ENCODE measurements at regions not wholly inside any gene's neighbourhood (a gene's known extent, or its start where the extent isn't known, plus 50 kb on each side); places are given as distances from the start of the nearest gene placed in this dataset.

DNA sequence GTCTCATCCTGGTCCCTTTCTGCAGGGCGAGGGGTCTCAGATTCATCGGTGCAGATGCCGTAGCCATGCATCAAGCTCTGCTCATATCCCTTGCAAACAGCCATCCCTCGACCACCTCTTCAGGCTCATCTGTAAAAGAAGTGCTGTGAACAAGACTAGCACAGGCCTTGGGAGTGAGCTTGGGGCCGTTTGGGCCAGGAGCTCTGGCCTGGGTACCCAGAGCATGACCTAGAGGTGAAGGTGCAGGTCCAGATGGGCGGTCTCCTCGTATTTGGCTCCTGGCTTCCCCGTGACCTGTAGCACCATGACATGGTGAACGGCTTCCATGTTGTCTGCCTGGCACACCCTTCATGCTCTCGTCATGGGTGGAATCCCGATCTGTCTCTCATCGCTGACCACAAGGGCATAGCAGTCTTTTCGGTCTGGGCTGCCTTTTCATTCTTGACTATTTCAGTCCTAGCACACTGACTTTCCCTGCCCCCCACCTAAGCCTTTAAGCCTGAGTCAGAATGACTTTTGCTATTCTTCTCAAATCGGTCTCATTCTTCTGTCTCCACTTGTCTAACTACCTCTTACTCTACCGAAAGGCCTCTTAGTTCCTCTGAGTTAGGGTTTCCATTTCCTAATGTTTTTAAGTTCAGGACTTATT is 216.0 kb downstream of the FOXL1 start:
- TF ChIP-seq, protein P1, sequence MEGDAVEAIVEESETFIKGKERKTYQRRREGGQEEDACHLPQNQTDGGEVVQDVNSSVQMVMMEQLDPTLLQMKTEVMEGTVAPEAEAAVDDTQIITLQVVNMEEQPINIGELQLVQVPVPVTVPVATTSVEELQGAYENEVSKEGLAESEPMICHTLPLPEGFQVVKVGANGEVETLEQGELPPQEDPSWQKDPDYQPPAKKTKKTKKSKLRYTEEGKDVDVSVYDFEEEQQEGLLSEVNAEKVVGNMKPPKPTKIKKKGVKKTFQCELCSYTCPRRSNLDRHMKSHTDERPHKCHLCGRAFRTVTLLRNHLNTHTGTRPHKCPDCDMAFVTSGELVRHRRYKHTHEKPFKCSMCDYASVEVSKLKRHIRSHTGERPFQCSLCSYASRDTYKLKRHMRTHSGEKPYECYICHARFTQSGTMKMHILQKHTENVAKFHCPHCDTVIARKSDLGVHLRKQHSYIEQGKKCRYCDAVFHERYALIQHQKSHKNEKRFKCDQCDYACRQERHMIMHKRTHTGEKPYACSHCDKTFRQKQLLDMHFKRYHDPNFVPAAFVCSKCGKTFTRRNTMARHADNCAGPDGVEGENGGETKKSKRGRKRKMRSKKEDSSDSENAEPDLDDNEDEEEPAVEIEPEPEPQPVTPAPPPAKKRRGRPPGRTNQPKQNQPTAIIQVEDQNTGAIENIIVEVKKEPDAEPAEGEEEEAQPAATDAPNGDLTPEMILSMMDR (IDR thresholded peaks at IDR 0.05; ENCODE audit: poor library complexity): no peak
- TF ChIP-seq EZH2 (IDR thresholded peaks at IDR 0.05; ENCODE audit: borderline replicate concordance) (no peak), EZH2phosphoT487 (IDR thresholded peaks at IDR 0.05; ENCODE audit: low read depth, severe bottlenecking, unreplicated experiment) (no peak)

Measured in hepatocyte (in vitro differentiated cells).